HAP-1 (cell line): ENCODE measurements at regions not wholly inside any gene's neighbourhood (a gene's known extent, or its start where the extent isn't known, plus 50 kb on each side); places are given as distances from the start of the nearest gene placed in this dataset.

Experiments
- DNase-seq, 2 experiments: peaks; one replicate each; pipeline ENCODE4 v3.0.0-alpha.2; 2016 to 2020; ENCODE audit warnings: low spot score in 2 of 2
- H3K27me3 ChIP-seq: fragments of 250-450 bp; sonication (Bioruptor Pico); 2 replicates; pipeline ENCODE4 v1.5.1; 2020; ENCODE audit warnings: low read depth, mild to moderate bottlenecking, moderate library complexity
- H3K36me3 ChIP-seq: fragments of 250-450 bp; sonication (Bioruptor Pico); replicated peaks from 2 replicates; pipeline ENCODE4 v1.5.1; 2020; ENCODE audit warnings: mild to moderate bottlenecking
- H3K4me1 ChIP-seq: fragments of 250-450 bp; sonication (Bioruptor Pico); 2 replicates; pipeline ENCODE4 v1.5.1; 2020; ENCODE audit warnings: mild to moderate bottlenecking
- H3K4me3 ChIP-seq: fragments of 250-450 bp; sonication (Bioruptor Pico); 2 replicates; pipeline ENCODE4 v1.5.1; 2020; ENCODE audit warnings: mild to moderate bottlenecking, moderate library complexity
- H3K9me3 ChIP-seq: fragments of 250-450 bp; sonication (Bioruptor Pico); 2 replicates; pipeline ENCODE4 v1.5.1; 2020; ENCODE audit warnings: mild to moderate bottlenecking, moderate library complexity
- in situ Hi-C: fragments of 300-500 bp; cut with MboI; formaldehyde crosslinking; loops from 3 replicates; pipeline ENCODE4 v1.14.3; 2020; ENCODE audit warnings: low sequenced_read_pairs, inconsistent platforms, mixed read lengths

GRCh38 chr3:99529265-99529664, 109.1 kb upstream of the COL8A1 start:
- no peaks in the 10 kb centered on the region for H3K9me3 ChIP-seq
- H3K36me3 ChIP-seq = no peaks in the 10 kb centered on the region
- no peak for DNase-seq
- in situ Hi-C loops = no loop called here
- no peaks in the 10 kb centered on the region for H3K4me1 ChIP-seq
- H3K27me3 ChIP-seq = peaks cover 2% of the 10 kb centered on the region
- no peak overlapping the region for H3K4me3 ChIP-seq

- H3K4me1 ChIP-seq = no peaks in the 10 kb centered on the region
- no peaks in the 10 kb centered on the region for H3K9me3 ChIP-seq
- DNase-seq = no peak
- no peak overlapping the region for H3K4me3 ChIP-seq
- in situ Hi-C loops = no loop called here
- peaks cover 2% of the 10 kb centered on the region for H3K27me3 ChIP-seq
- no peaks in the 10 kb centered on the region for H3K36me3 ChIP-seq
Observed at GRCh38 chr3:99526921-99527320, 111.5 kb upstream of the COL8A1 start.

GRCh38 chr3:99524559-99524958, 113.8 kb upstream of the COL8A1 start:
- H3K9me3 ChIP-seq = no peaks in the 10 kb centered on the region
- H3K36me3 ChIP-seq = no peaks in the 10 kb centered on the region
- DNase-seq = no peak
- no peak overlapping the region for H3K4me3 ChIP-seq
- peaks cover 2% of the 10 kb centered on the region for H3K27me3 ChIP-seq
- in situ Hi-C loops = no loop called here
- H3K4me1 ChIP-seq = no peaks in the 10 kb centered on the region

DNA sequence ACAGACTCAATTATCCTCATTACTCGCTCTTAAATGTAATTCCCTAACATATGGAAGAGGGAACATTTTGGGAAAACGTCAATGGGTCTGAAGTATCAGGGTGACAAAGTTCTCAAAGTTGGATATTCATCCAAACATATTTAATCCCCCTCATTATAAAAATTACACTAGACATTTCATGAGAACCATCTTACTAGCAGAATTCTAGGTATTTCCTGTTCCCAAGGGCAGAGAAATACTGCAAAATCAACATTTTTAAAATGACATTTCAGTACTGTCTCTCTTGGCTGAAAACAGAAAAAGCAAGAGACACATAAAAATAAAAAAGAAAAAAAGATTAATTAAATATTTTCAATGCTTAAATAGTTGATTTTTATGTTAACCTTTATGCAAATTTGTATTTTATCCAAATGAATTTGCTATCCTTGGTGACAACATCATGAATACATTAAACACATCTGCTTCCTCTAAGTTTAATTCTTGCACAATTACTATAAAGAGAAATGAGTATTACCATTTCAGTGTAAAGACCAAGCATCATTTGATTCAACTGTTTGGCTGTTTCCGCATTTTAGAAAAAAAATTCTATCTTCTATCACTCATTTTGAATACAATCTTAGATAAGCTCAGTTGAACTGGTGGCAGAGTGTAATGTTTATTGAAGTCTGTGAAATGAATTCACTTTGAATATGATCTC, 114.8 kb upstream of the COL8A1 start:
- Histone ChIP-seq H3K27me3 (peaks cover 2% of the 10 kb centered on the region), H3K36me3 (no peaks in the 10 kb centered on the region), H3K9me3 (no peaks in the 10 kb centered on the region), H3K4me1 (no peaks in the 10 kb centered on the region), H3K4me3 (no peak overlapping the region)
- in situ Hi-C loops = no loop called here
- no peak for DNase-seq

- no peaks in the 10 kb centered on the region for H3K36me3 ChIP-seq
- no peak for DNase-seq
- no peak overlapping the region for H3K4me3 ChIP-seq
- no peaks in the 10 kb centered on the region for H3K4me1 ChIP-seq
- in situ Hi-C loops = no loop called here
- peaks cover 2% of the 10 kb centered on the region; the same call in 1 of the 2 replicates for H3K27me3 ChIP-seq
- H3K9me3 ChIP-seq = no peaks in the 10 kb centered on the region
Observed at GRCh38 chr3:99522147-99522546, 116.2 kb upstream of the COL8A1 start.

DNA sequence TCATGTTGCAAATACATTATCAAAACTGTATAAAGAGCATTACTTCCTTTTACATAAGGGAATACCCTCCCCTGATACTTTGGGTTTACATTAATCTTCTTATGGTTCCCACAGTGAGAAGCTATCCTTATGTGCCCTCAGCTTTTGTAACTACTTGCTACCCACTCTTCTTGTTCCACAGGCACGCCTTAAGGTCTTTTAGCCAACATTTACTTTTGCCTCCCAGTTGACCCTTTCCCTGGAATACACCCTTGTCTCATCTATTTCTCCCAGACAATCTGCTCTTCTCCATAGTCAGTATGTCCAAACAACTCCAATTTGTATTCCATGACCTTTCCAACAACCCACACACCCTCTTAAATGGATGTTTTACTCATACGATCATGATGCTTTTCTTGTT, 116.8 kb upstream of the COL8A1 start:
- Histone ChIP-seq H3K4me1 (no peaks in the 10 kb centered on the region), H3K9me3 (no peaks in the 10 kb centered on the region), H3K4me3 (no peak overlapping the region), H3K36me3 (no peaks in the 10 kb centered on the region), H3K27me3 (peaks cover 2% of the 10 kb centered on the region; the same call in 1 of the 2 replicates)
- DNase-seq = no peak
- in situ Hi-C loops = no loop called here

DNA sequence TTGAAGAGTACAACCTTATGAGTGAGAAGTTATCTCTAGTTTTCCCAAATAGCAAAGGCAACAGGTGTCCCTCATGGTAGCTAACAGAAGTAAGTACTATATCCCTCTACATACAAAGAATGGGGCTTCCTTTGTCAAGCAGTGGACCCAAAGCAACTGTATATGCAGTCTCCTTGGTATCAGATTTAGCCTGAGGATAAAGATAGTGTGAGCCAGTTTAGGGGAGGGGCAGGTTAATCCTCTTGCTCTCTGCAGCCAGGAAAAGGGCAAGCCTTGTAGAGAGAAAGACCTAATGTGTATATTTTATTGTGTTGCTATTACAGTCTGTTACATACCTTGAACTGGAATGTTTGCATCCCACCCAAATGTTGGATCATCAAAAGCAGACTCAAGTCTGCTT, 117.9 kb upstream of the COL8A1 start:
- Histone ChIP-seq H3K4me3 (no peak overlapping the region), H3K27me3 (peaks cover under 1% of the 10 kb centered on the region; the same call in 1 of the 2 replicates), H3K9me3 (no peaks in the 10 kb centered on the region), H3K36me3 (no peaks in the 10 kb centered on the region), H3K4me1 (no peaks in the 10 kb centered on the region)
- no peak for DNase-seq
- in situ Hi-C loops = no loop called here

GRCh38 chr3:99516936-99517335, 121.5 kb upstream of the COL8A1 start:
- Histone ChIP-seq H3K4me3 (no peak overlapping the region), H3K27me3 (peaks cover 3% of the 10 kb centered on the region; the same call in 1 of the 2 replicates), H3K9me3 (no peaks in the 10 kb centered on the region), H3K4me1 (no peaks in the 10 kb centered on the region), H3K36me3 (no peaks in the 10 kb centered on the region)
- in situ Hi-C loops = no loop called here
- no peak for DNase-seq

DNA sequence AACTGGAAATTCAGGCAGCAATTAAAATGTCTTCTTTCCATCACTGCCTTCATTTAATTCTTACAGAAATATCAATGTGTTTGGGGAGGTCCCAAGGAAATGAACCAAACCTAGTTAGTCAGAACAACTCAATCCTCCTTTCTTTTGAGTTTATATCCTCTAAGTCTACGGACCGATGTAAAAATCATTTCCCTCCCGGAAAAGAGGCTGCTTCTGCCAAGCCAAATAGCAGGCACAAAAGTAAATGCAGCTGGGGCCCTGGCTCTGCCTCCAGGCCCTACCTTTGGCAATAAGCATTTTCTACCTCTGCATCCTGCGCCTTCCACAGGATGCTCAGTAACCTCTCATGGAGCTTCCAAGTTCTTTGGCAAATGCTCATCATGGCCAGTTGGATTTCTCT, 122.5 kb upstream of the COL8A1 start:
- Histone ChIP-seq H3K9me3 (no peaks in the 10 kb centered on the region), H3K4me1 (no peaks in the 10 kb centered on the region), H3K4me3 (no peak overlapping the region), H3K36me3 (no peaks in the 10 kb centered on the region), H3K27me3 (peaks cover 3% of the 10 kb centered on the region; the same call in 1 of the 2 replicates)
- in situ Hi-C loops = no loop called here
- DNase-seq = no peak

DNA sequence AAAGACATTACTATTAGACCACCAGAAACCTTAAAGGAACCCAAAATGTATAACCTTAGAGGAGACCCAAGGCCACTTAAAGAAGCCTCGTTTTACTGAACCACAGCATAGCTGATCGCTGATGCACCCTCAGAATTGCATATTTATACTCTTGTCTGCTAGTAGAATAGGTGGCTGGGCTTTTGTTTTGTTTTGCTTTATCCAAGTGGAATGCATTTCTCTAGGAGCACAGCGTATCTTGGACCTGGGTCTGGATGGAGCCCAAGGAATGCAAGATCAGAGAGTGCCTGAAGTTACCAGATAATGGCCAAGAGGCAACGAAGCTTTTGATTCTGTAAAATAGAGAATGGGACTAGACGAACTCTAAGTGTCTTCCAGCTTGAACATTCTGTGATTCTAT, 129.2 kb upstream of the COL8A1 start:
- H3K4me1 ChIP-seq = no peaks in the 10 kb centered on the region
- in situ Hi-C loops = no loop called here
- no peak for DNase-seq
- no peaks in the 10 kb centered on the region for H3K36me3 ChIP-seq
- H3K4me3 ChIP-seq = no peak overlapping the region
- H3K9me3 ChIP-seq = no peaks in the 10 kb centered on the region
- peaks cover 3% of the 10 kb centered on the region; the same call in 1 of the 2 replicates for H3K27me3 ChIP-seq

GRCh38 chr3:99508191-99508590, 130.2 kb upstream of the COL8A1 start:
- Histone ChIP-seq H3K4me3 (no peak overlapping the region), H3K9me3 (no peaks in the 10 kb centered on the region), H3K36me3 (no peaks in the 10 kb centered on the region), H3K4me1 (no peaks in the 10 kb centered on the region), H3K27me3 (peaks cover 3% of the 10 kb centered on the region; the same call in 1 of the 2 replicates)
- DNase-seq = no peak
- in situ Hi-C loops = no loop called here

GRCh38 chr3:99505646-99506269, 132.6 kb upstream of the COL8A1 start:
- DNase-seq = no peak
- in situ Hi-C loops = no loop called here
- H3K9me3 ChIP-seq = no peaks in the 10 kb centered on the region
- H3K36me3 ChIP-seq = no peaks in the 10 kb centered on the region
- H3K4me3 ChIP-seq = no peak overlapping the region
- no peaks in the 10 kb centered on the region for H3K4me1 ChIP-seq
- H3K27me3 ChIP-seq = no peaks in the 10 kb centered on the region; the same call in 1 of the 2 replicates

- H3K4me1 ChIP-seq = no peaks in the 10 kb centered on the region
- H3K36me3 ChIP-seq = no peaks in the 10 kb centered on the region
- H3K27me3 ChIP-seq = no peaks in the 10 kb centered on the region; the same call in 1 of the 2 replicates
- no peaks in the 10 kb centered on the region for H3K9me3 ChIP-seq
- no peak overlapping the region for H3K4me3 ChIP-seq
- no peak for DNase-seq
- in situ Hi-C loops = no loop called here
Observed at GRCh38 chr3:99505200-99505599, 133.2 kb upstream of the COL8A1 start.

GRCh38 chr3:99504258-99504657, 134.1 kb upstream of the COL8A1 start:
- in situ Hi-C loops = no loop called here
- Histone ChIP-seq H3K9me3 (no peaks in the 10 kb centered on the region), H3K4me3 (no peak overlapping the region), H3K27me3 (no peaks in the 10 kb centered on the region; the same call in 1 of the 2 replicates), H3K4me1 (no peaks in the 10 kb centered on the region), H3K36me3 (no peaks in the 10 kb centered on the region)
- DNase-seq = no peak
